ENCODE measurements at regions not wholly inside any gene's neighbourhood (a gene's known extent, or its start where the extent isn't known, plus 50 kb on each side); places are given as distances from the start of the nearest gene placed in this dataset.

- no peaks in the 10 kb centered on the region for H3K27me3 ChIP-seq (replicated peaks; ENCODE audit: insufficient read depth, low read length)
- no peaks in the 10 kb centered on the region for H3K9me2 ChIP-seq (replicated peaks; ENCODE audit: insufficient read depth, low read length)
- no peaks in the 10 kb centered on the region for H3K79me2 ChIP-seq (ENCODE audit: low read length)
- H4K20me1 ChIP-seq (ENCODE audit: insufficient read depth, low read length): no peaks in the 10 kb centered on the region
- no peak overlapping the region for H3K9ac ChIP-seq (ENCODE audit: low read length)
- no peak overlapping the region for H3K27ac ChIP-seq (ENCODE audit: low read length)
- no peaks in the 10 kb centered on the region for H3K4me1 ChIP-seq (ENCODE audit: low read length)
- no peaks in the 10 kb centered on the region for H3K36me3 ChIP-seq (replicated peaks; ENCODE audit: insufficient read depth, low read length)
- TF ChIP-seq CTCF (IDR thresholded peaks at IDR 0.05; ENCODE audit: low read length): no peak
- TF ChIP-seq EZH2 (optimal IDR thresholded peaks at IDR 0.05; ENCODE audit: low read depth, low read length): no peak
- no peak for TF ChIP-seq EZH2phosphoT487 (IDR thresholded peaks at IDR 0.05; ENCODE audit: low read length)
- H3K4me2 ChIP-seq (ENCODE audit: low read depth, low read length): no peak overlapping the region
- no peaks in the 10 kb centered on the region for H3K9me3 ChIP-seq (replicated peaks; ENCODE audit: insufficient read depth, low read length)
- no peaks in the 10 kb centered on the region for H3F3A ChIP-seq (ENCODE audit: insufficient read depth, low read length)
- H2AFZ ChIP-seq (ENCODE audit: low read length): no peak overlapping the region
- no peak for DNase-seq
- no peak overlapping the region for H3K4me3 ChIP-seq (ENCODE audit: low read length)
These were observed 480.5 kb downstream of the CDH11 start for GRCh38 chr16:64641343-64641742.

GRCh38 chr16:64638766-64639165, 483.1 kb downstream of the CDH11 start:
- Histone ChIP-seq H3K27me3 (replicated peaks; ENCODE audit: insufficient read depth, low read length) (no peaks in the 10 kb centered on the region), H3K36me3 (replicated peaks; ENCODE audit: insufficient read depth, low read length) (no peaks in the 10 kb centered on the region), H3K4me1 (ENCODE audit: low read length) (no peaks in the 10 kb centered on the region), H3K9me2 (replicated peaks; ENCODE audit: insufficient read depth, low read length) (no peaks in the 10 kb centered on the region), H3K79me2 (ENCODE audit: low read length) (no peaks in the 10 kb centered on the region), H3K9me3 (replicated peaks; ENCODE audit: insufficient read depth, low read length) (no peaks in the 10 kb centered on the region), H3K4me3 (ENCODE audit: low read length) (no peak overlapping the region), H3K27ac (ENCODE audit: low read length) (no peak overlapping the region), H3K9ac (ENCODE audit: low read length) (no peak overlapping the region), H3K4me2 (ENCODE audit: low read depth, low read length) (no peak overlapping the region), H2AFZ (ENCODE audit: low read length) (no peak overlapping the region), H4K20me1 (ENCODE audit: insufficient read depth, low read length) (no peaks in the 10 kb centered on the region), H3F3A (ENCODE audit: insufficient read depth, low read length) (no peaks in the 10 kb centered on the region)
- no peak for DNase-seq
- no peak for TF ChIP-seq EZH2phosphoT487 (IDR thresholded peaks at IDR 0.05; ENCODE audit: low read length)
- TF ChIP-seq CTCF (IDR thresholded peaks at IDR 0.05; ENCODE audit: low read length): no peak
- no peak for TF ChIP-seq EZH2 (optimal IDR thresholded peaks at IDR 0.05; ENCODE audit: low read depth, low read length)

GRCh38 chr16:64629622-64630021, 492.2 kb downstream of the CDH11 start:
- no peak for DNase-seq
- no peaks in the 10 kb centered on the region for H3K79me2 ChIP-seq (ENCODE audit: low read length)
- no peaks in the 10 kb centered on the region for H3K9me2 ChIP-seq (replicated peaks; ENCODE audit: insufficient read depth, low read length)
- no peak overlapping the region for H3K4me2 ChIP-seq (ENCODE audit: low read depth, low read length)
- TF ChIP-seq EZH2phosphoT487 (IDR thresholded peaks at IDR 0.05; ENCODE audit: low read length) (no peak), EZH2 (optimal IDR thresholded peaks at IDR 0.05; ENCODE audit: low read depth, low read length) (no peak), CTCF (IDR thresholded peaks at IDR 0.05; ENCODE audit: low read length) (no peak)
- H4K20me1 ChIP-seq (ENCODE audit: insufficient read depth, low read length): no peaks in the 10 kb centered on the region
- no peaks in the 10 kb centered on the region for H3K27me3 ChIP-seq (replicated peaks; ENCODE audit: insufficient read depth, low read length)
- no peak overlapping the region for H3K27ac ChIP-seq (ENCODE audit: low read length)
- no peak overlapping the region for H3K4me3 ChIP-seq (ENCODE audit: low read length)
- H3K9me3 ChIP-seq (replicated peaks; ENCODE audit: insufficient read depth, low read length): no peaks in the 10 kb centered on the region
- H3F3A ChIP-seq (ENCODE audit: insufficient read depth, low read length): no peaks in the 10 kb centered on the region
- H3K4me1 ChIP-seq (ENCODE audit: low read length): no peaks in the 10 kb centered on the region
- H2AFZ ChIP-seq (ENCODE audit: low read length): no peak overlapping the region
- H3K9ac ChIP-seq (ENCODE audit: low read length): no peak overlapping the region
- H3K36me3 ChIP-seq (replicated peaks; ENCODE audit: insufficient read depth, low read length): no peaks in the 10 kb centered on the region
